ENCODE measurements at regions not wholly inside any gene's neighbourhood (a gene's known extent, or its start where the extent isn't known, plus 50 kb on each side); places are given as distances from the start of the nearest gene placed in this dataset.

GRCh38 chr2:71927757-71928715 is 219.6 kb downstream of the CYP26B1 start:
- TF ChIP-seq ASH2L (IDR thresholded peaks at IDR 0.05; ENCODE audit: low read length), result no peak
- TF ChIP-seq CTCF (IDR thresholded peaks at IDR 0.05; ENCODE audit: control extremely low read depth in 1 of 3, insufficient read depth in 1 of 3, low read depth in 1 of 3, low read length in 3 of 3), result no peak
- TF ChIP-seq POLR2AphosphoS5 (IDR thresholded peaks at IDR 0.05; ENCODE audit: low read depth, low read length), result no peak
- no peak for TF ChIP-seq TAF1 (IDR thresholded peaks at IDR 0.05; ENCODE audit: low read depth, low read length)
- TF ChIP-seq POLR2A (IDR thresholded peaks at IDR 0.05; ENCODE audit: control extremely low read depth in 1 of 2, low read depth in 2 of 2, low read length in 2 of 2), result no peak
- TF ChIP-seq SRF (IDR thresholded peaks at IDR 0.05; ENCODE audit: low read depth, low read length), result no peak
- TF ChIP-seq RBBP5 (IDR thresholded peaks at IDR 0.05; ENCODE audit: borderline replicate concordance, low read depth, low read length), result no peak
- no peak for TF ChIP-seq EZH2 (IDR thresholded peaks at IDR 0.05; ENCODE audit: low read depth, low read length, severe bottlenecking)
- TF ChIP-seq SIN3A (conservative IDR thresholded peaks at IDR 0.05 in 1 of 2, IDR thresholded peaks at IDR 0.05 in 1 of 2; ENCODE audit: low read depth in 1 of 2, low read length in 2 of 2), result no peak
- TF ChIP-seq SP1 (IDR thresholded peaks at IDR 0.05; ENCODE audit: low read depth, low read length), result no peak
- TF ChIP-seq, protein P1, sequence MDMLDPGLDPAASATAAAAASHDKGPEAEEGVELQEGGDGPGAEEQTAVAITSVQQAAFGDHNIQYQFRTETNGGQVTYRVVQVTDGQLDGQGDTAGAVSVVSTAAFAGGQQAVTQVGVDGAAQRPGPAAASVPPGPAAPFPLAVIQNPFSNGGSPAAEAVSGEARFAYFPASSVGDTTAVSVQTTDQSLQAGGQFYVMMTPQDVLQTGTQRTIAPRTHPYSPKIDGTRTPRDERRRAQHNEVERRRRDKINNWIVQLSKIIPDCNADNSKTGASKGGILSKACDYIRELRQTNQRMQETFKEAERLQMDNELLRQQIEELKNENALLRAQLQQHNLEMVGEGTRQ (IDR thresholded peaks at IDR 0.05; ENCODE audit: low read length), result no peak
